Neural cell (in vitro differentiated cells): ENCODE measurements at regions not wholly inside any gene's neighbourhood (a gene's known extent, or its start where the extent isn't known, plus 50 kb on each side); places are given as distances from the start of the nearest gene placed in this dataset.

Experiments
- H2AFZ ChIP-seq: fragments of 200-600, 300-800 bp; sonication (generic), shearing (Covaris generic); 2 replicates; pipeline ENCODE4 v1.6.0; 2014; ENCODE audit warnings: low read depth, mild to moderate bottlenecking, antibody characterized with exemption, low read length, moderate library complexity
- H3F3A ChIP-seq: fragments of 200-600 bp; shearing (Covaris generic); 2 replicates; pipeline ENCODE4 v1.6.1; 2016; ENCODE audit warnings: mild to moderate bottlenecking, moderate library complexity, mixed read lengths, antibody characterized with exemption, low read length; ENCODE audit not compliant: insufficient read depth, poor library complexity, severe bottlenecking
- H3K27ac ChIP-seq: fragments of 200-600, 300-800 bp; sonication (generic), shearing (Covaris generic); 2 replicates; pipeline ENCODE4 v1.5.1; 2014; ENCODE audit warnings: mild to moderate bottlenecking, low read length, moderate library complexity
- H3K27me3 ChIP-seq: fragments of 300-800, 200-600 bp; sonication (generic), shearing (Covaris generic); 2 replicates; pipeline ENCODE4 v1.6.0; 2014; ENCODE audit warnings: mild to moderate bottlenecking, low read depth, low read length, moderate library complexity; ENCODE audit not compliant: insufficient read depth
- H3K36me3 ChIP-seq: fragments of 300-800, 200-600 bp; sonication (generic), shearing (Covaris generic); 2 replicates; pipeline ENCODE4 v1.5.1; 2014; ENCODE audit warnings: mild to moderate bottlenecking, antibody characterized with exemption, low read length, moderate library complexity; ENCODE audit not compliant: insufficient read depth
- H3K4me2 ChIP-seq: fragments of 300-800, 200-600 bp; sonication (generic), shearing (Covaris generic); 2 replicates; pipeline ENCODE4 v1.6.0; 2014; ENCODE audit warnings: mild to moderate bottlenecking, low read length
- H3K4me3 ChIP-seq: fragments of 300-800, 200-600 bp; sonication (generic), shearing (Covaris generic); 2 replicates; pipeline ENCODE4 v1.5.1; 2014; ENCODE audit warnings: mild to moderate bottlenecking, low read length, moderate library complexity
- H3K79me2 ChIP-seq: fragments of 200-600 bp; shearing (Covaris generic); replicated peaks from 2 replicates; pipeline ENCODE4 v1.6.0; 2014; ENCODE audit warnings: mild to moderate bottlenecking, low read length, moderate library complexity; ENCODE audit not compliant: insufficient read depth
- H3K9ac ChIP-seq: fragments of 300-800, 200-600 bp; sonication (generic), shearing (Covaris generic); 2 replicates; pipeline ENCODE4 v1.6.1; 2016; ENCODE audit warnings: mild to moderate bottlenecking, low read length, mixed read lengths
- H3K9me2 ChIP-seq: fragments of 200-600 bp; shearing (Covaris generic); 2 replicates; pipeline ENCODE4 v1.6.1; 2016; ENCODE audit warnings: mild to moderate bottlenecking, low read length, mixed read lengths; ENCODE audit not compliant: insufficient read depth
- H3K9me3 ChIP-seq: fragments of 200-600, 300-800 bp; sonication (generic), shearing (Covaris generic); 2 replicates; pipeline ENCODE4 v1.6.1; 2016; ENCODE audit warnings: mild to moderate bottlenecking, mixed run types, low read length, moderate library complexity, mixed read lengths
- H4K20me1 ChIP-seq: fragments of 200-600 bp; shearing (Covaris generic); 2 replicates; pipeline ENCODE4 v1.6.1; 2016; ENCODE audit warnings: mild to moderate bottlenecking, mixed run types; ENCODE audit not compliant: insufficient read depth
- EP300 ChIP-seq: fragments of 450-650 bp; conservative IDR thresholded peaks from 2 replicates; pipeline ENCODE4 v1.6.1; 2014; ENCODE audit warnings: antibody characterized with exemption, mild to moderate bottlenecking, moderate library complexity; ENCODE audit not compliant: poor library complexity, severe bottlenecking
- EZH2 ChIP-seq: fragments of 200-600, 300-800 bp; shearing (Covaris generic), sonication (generic); IDR thresholded peaks from 2 replicates; pipeline ENCODE4 v1.6.1; 2014; ENCODE audit warnings: antibody characterized with exemption, low read length, borderline replicate concordance, mild to moderate bottlenecking; ENCODE audit not compliant: insufficient read depth, poor library complexity, severe bottlenecking
- MXI1 ChIP-seq: fragments of 450-650 bp; conservative IDR thresholded peaks from 2 replicates; pipeline ENCODE4 v1.6.1; 2014; ENCODE audit warnings: antibody characterized with exemption, mild to moderate bottlenecking; ENCODE audit not compliant: poor library complexity, severe bottlenecking
- POLR2AphosphoS5 ChIP-seq: IDR thresholded peaks from 2 replicates; pipeline ENCODE4 v1.6.1; 2012
- RAD21 ChIP-seq: fragments of 450-650 bp; conservative IDR thresholded peaks from 2 replicates; pipeline ENCODE4 v1.6.1; 2014; ENCODE audit warnings: antibody characterized with exemption, mild to moderate bottlenecking, moderate library complexity
- SMC3 ChIP-seq: fragments of 450-650 bp; conservative IDR thresholded peaks from 2 replicates; pipeline ENCODE4 v1.6.1; 2014; ENCODE audit warnings: antibody characterized with exemption, mild to moderate bottlenecking, moderate library complexity; ENCODE audit not compliant: poor library complexity
- TAF1 ChIP-seq: IDR thresholded peaks from 2 replicates; pipeline ENCODE4 v1.6.1; 2012; ENCODE audit warnings: low read depth
- TF ChIP-seq, protein P1 (sequence below): fragments of 450-650 bp; IDR thresholded peaks from 2 replicates; pipeline ENCODE4 v1.5.1; 2014; ENCODE audit warnings: antibody characterized with exemption, mild to moderate bottlenecking, moderate library complexity; ENCODE audit not compliant: poor library complexity, severe bottlenecking
- TF ChIP-seq, protein P2 (sequence below): IDR thresholded peaks from 2 replicates; pipeline ENCODE4 v1.6.1; 2012; ENCODE audit warnings: borderline replicate concordance

DNA sequence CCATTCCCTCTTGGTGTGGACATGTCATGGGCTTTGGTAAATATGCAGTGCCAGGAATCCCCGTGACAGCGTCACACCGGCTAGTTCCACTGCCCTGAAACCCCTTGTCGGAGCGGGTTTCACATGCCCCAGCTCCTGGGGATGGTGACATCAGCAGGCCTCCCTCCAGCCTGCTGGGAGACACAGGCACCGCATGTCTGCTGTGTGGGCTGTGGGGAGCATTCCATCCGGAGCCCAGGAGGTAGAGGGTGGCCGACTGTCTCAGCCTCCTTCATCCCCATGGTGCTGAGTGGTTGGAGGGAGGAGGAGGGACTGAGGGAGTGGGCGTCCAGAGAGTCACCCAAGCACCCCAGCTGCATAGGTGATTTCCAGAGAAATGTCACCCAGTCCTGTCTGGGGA, 1161.1 kb downstream of the BRD1 start:
- Histone ChIP-seq H3K4me3 (no peak overlapping the region), H3K36me3 (no peaks in the 10 kb centered on the region), H3K4me2 (no peak overlapping the region), H3K9me2 (no peaks in the 10 kb centered on the region), H3F3A (no peaks in the 10 kb centered on the region), H3K9ac (no peak overlapping the region), H2AFZ (no peak overlapping the region), H3K27ac (no peak overlapping the region), H3K9me3 (no peaks in the 10 kb centered on the region), H3K79me2 (no peaks in the 10 kb centered on the region), H4K20me1 (no peaks in the 10 kb centered on the region), H3K27me3 (no peaks in the 10 kb centered on the region)
- TF ChIP-seq, protein P1, sequence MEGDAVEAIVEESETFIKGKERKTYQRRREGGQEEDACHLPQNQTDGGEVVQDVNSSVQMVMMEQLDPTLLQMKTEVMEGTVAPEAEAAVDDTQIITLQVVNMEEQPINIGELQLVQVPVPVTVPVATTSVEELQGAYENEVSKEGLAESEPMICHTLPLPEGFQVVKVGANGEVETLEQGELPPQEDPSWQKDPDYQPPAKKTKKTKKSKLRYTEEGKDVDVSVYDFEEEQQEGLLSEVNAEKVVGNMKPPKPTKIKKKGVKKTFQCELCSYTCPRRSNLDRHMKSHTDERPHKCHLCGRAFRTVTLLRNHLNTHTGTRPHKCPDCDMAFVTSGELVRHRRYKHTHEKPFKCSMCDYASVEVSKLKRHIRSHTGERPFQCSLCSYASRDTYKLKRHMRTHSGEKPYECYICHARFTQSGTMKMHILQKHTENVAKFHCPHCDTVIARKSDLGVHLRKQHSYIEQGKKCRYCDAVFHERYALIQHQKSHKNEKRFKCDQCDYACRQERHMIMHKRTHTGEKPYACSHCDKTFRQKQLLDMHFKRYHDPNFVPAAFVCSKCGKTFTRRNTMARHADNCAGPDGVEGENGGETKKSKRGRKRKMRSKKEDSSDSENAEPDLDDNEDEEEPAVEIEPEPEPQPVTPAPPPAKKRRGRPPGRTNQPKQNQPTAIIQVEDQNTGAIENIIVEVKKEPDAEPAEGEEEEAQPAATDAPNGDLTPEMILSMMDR: no peak
- TF ChIP-seq EZH2 (no peak), MXI1 (no peak), POLR2AphosphoS5 (no peak), SMC3 (no peak), EP300 (no peak), RAD21 (no peak), TAF1 (no peak)
- TF ChIP-seq, protein P2, sequence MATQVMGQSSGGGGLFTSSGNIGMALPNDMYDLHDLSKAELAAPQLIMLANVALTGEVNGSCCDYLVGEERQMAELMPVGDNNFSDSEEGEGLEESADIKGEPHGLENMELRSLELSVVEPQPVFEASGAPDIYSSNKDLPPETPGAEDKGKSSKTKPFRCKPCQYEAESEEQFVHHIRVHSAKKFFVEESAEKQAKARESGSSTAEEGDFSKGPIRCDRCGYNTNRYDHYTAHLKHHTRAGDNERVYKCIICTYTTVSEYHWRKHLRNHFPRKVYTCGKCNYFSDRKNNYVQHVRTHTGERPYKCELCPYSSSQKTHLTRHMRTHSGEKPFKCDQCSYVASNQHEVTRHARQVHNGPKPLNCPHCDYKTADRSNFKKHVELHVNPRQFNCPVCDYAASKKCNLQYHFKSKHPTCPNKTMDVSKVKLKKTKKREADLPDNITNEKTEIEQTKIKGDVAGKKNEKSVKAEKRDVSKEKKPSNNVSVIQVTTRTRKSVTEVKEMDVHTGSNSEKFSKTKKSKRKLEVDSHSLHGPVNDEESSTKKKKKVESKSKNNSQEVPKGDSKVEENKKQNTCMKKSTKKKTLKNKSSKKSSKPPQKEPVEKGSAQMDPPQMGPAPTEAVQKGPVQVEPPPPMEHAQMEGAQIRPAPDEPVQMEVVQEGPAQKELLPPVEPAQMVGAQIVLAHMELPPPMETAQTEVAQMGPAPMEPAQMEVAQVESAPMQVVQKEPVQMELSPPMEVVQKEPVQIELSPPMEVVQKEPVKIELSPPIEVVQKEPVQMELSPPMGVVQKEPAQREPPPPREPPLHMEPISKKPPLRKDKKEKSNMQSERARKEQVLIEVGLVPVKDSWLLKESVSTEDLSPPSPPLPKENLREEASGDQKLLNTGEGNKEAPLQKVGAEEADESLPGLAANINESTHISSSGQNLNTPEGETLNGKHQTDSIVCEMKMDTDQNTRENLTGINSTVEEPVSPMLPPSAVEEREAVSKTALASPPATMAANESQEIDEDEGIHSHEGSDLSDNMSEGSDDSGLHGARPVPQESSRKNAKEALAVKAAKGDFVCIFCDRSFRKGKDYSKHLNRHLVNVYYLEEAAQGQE: no peak

DNA sequence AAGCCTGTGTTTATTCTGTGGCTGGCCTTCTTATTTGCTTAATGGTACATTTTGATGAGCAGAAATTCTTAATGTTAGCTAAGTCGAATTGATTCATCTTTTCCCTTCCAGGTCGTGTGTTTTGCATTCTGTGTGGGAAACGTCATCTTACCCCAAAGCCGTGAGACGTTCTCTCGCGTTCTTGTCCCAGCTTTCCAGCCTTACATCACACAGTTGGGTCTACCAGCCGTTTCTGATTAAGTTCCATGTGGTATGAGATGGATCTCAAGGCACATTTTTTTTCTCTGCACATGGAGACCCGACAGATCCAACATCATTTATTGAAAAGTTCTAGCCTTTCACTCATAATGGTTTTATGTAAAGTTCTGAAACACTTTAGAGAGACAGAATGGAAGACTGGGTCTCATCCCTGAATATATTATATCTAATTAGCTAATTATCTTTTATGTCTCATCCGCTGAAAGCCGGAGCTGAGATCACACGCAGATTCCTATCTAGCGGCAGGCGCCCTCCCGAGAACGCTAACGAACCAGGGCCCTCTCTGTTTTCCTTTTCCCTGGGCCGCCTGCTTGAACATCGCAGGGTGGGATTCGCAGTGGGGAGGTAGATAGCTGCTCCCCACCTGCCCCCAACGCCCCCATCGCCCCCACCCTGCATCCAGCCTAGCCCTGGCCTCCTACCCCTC, 1162.2 kb downstream of the BRD1 start:
- H3K4me2 ChIP-seq: no peak overlapping the region
- no peak overlapping the region for H3K9ac ChIP-seq

More for the DNA sequence above, 1162.2 kb downstream of the BRD1 start:
- H3F3A ChIP-seq: no peaks in the 10 kb centered on the region
- H3K79me2 ChIP-seq: no peaks in the 10 kb centered on the region
- no peaks in the 10 kb centered on the region for H4K20me1 ChIP-seq
- H3K36me3 ChIP-seq: no peaks in the 10 kb centered on the region
- no peaks in the 10 kb centered on the region for H3K9me2 ChIP-seq
- H3K27ac ChIP-seq: no peak overlapping the region
- H3K4me3 ChIP-seq: no peak overlapping the region
- no peaks in the 10 kb centered on the region for H3K27me3 ChIP-seq
- no peaks in the 10 kb centered on the region for H3K9me3 ChIP-seq
- TF ChIP-seq TAF1 (no peak), EZH2 (no peak), POLR2AphosphoS5 (no peak), RAD21 (no peak), SMC3 (no peak), MXI1 (no peak), EP300 (no peak)
- TF ChIP-seq, protein P2: no peak
- TF ChIP-seq, protein P1: no peak
- H2AFZ ChIP-seq: no peak overlapping the region
